Right renal cortex interstitium (tissue), 3 donors: ENCODE measurements at regions not wholly inside any gene's neighbourhood (a gene's known extent, or its start where the extent isn't known, plus 50 kb on each side); places are given as distances from the start of the nearest gene placed in this dataset.
A peak's percentile ranks its signal among the peaks of the same experiment; 100 is the strongest.

ENCODE experiments used
- DNase-seq, 3 donors: peaks; one replicate each; pipeline ENCODE4 v3.0.0-alpha.2; 2013; ENCODE audit warnings: low read depth in 3 of 3, low spot score in 2 of 3

DNA sequence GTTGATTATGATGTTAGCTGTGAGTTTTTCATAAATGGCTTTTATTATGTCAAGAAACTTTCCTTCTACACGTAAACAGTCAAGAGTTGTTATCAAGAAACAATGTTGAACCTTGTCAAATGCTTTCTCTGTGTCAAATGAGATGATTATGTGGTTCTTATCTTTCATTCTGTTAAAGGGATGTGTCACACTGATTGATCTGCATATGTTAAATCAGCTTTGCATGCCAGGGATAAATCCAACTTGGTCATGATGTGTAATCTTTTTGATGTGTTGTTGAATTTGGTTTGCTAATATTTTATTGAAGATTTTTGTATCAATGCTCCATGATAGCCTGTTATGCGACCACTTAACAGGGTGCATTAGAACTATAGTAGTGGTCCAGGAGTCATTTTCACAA is 107.3 kb downstream of the C1QL2 start:
- DNase-seq: no peak

DNA sequence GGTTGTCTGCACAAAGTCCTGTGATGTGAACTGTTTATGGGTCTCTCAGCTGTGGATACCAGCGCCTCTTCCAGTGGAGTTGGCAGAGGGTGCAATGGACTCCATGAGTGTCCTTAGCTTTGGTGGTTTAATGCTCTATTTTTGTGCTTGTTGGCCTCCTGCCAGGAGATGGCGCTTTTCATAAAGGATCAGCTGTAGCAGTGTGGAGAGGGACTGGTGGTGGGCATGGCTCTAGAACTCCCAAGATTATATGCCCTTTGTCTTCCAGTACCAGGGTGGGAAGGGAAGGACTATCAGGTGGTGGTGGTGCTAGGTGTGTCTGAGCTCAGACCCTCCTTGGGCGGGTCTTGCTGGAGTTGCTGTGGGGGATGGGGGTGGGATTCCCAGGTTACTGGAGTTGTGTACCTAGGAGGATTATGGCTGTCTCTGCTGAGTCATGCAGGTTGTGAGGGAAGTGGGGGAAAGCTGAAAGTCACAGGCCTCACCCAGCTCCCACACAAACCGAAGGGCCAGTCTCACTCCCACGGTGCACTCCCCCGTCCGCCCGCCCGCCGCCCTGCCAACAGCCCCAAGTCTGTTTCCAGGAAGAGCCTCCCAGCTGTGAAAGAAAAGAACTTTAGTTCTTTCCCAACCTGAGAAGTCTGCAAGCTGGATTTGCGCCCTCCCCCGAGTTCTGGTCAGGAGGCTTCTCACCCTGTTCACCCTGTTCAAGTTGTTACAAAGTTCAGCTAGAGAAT is 108.1 kb downstream of the MARCO start:
- DNase-seq: peak in 2 of 3 donors; percentile 7 to 10
